HFFc6 (cell line): ENCODE measurements at regions not wholly inside any gene's neighbourhood (a gene's known extent, or its start where the extent isn't known, plus 50 kb on each side); places are given as distances from the start of the nearest gene placed in this dataset.

ENCODE experiments used
- DNase-seq: peaks from one replicate; pipeline ENCODE4 v3.0.0-alpha.2; 2018
- H3K27ac Mint-ChIP-seq: 2 replicates; pipeline ENCODE4 v1.8.0; 2020; ENCODE audit warnings: mild to moderate bottlenecking, mixed read lengths
- H3K27me3 Mint-ChIP-seq: 2 replicates; pipeline ENCODE4 v1.8.0; 2021; ENCODE audit warnings: mild to moderate bottlenecking, moderate library complexity, mixed read lengths; ENCODE audit not compliant: insufficient read depth
- H3K36me3 Mint-ChIP-seq: 2 replicates; pipeline ENCODE4 v1.8.0; 2021; ENCODE audit warnings: low read depth, mixed read lengths
- H3K4me1 Mint-ChIP-seq: 2 replicates; pipeline ENCODE4 v1.8.0; 2020; ENCODE audit warnings: low read depth, mixed read lengths
- H3K4me3 Mint-ChIP-seq: 2 replicates; pipeline ENCODE4 v1.8.0; 2020; ENCODE audit warnings: mild to moderate bottlenecking, moderate library complexity, mixed read lengths
- H3K9me3 Mint-ChIP-seq: 2 replicates; pipeline ENCODE4 v1.8.0; 2020; ENCODE audit warnings: mild to moderate bottlenecking, mixed read lengths
- TF ChIP-seq, protein P1 (sequence below): fragments of 200-600 bp; sonication (generic); IDR thresholded peaks from 2 replicates; pipeline ENCODE4 v1.5.0; 2021; ENCODE audit warnings: antibody characterized with exemption, mild to moderate bottlenecking

DNA sequence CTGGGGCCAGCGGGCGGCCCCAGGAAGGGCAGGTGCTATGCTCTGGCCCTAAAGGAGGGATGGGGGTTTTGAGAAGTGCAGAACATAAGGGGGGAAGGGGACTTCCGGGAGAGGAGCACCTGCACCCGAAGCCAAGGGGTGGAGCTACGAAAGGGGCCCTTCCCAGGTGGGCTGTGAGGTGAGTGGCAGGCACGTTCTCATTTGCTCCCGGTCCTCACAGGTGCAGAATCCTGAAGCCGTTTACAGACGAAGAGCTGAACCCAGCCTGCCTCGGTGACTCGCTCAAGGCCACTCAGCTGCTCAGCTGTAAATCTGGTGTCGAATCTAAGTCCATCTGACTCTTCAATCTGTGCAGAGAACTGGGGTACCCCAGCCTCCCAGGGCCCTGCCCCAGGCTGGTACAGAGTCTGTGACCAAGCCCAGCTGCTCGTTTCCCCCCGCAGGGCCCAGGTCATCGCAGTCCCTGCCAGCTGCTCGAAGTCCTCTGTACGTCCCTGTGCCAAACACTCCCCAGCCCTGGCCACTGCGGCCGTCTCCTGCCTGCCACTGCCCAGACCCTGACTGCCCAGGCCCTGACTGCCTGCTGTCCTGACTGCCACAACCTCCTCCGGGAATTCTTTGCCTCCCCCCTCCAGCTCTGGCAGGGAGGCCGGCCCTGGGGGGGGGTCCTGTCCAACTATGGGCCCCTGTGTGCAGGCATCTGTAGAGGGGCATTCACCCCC is 53.8 kb upstream of the RXRA start:
- Mint-ChIP-seq H3K36me3 (no peaks in the 10 kb centered on the region), H3K4me3 (no peak overlapping the region), H3K27ac (no peak overlapping the region), H3K9me3 (no peaks in the 10 kb centered on the region), H3K27me3 (peaks cover 51% of the 10 kb centered on the region), H3K4me1 (no peaks in the 10 kb centered on the region)
- DNase-seq = no peak
- TF ChIP-seq, protein P1, sequence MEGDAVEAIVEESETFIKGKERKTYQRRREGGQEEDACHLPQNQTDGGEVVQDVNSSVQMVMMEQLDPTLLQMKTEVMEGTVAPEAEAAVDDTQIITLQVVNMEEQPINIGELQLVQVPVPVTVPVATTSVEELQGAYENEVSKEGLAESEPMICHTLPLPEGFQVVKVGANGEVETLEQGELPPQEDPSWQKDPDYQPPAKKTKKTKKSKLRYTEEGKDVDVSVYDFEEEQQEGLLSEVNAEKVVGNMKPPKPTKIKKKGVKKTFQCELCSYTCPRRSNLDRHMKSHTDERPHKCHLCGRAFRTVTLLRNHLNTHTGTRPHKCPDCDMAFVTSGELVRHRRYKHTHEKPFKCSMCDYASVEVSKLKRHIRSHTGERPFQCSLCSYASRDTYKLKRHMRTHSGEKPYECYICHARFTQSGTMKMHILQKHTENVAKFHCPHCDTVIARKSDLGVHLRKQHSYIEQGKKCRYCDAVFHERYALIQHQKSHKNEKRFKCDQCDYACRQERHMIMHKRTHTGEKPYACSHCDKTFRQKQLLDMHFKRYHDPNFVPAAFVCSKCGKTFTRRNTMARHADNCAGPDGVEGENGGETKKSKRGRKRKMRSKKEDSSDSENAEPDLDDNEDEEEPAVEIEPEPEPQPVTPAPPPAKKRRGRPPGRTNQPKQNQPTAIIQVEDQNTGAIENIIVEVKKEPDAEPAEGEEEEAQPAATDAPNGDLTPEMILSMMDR = no peak

DNA sequence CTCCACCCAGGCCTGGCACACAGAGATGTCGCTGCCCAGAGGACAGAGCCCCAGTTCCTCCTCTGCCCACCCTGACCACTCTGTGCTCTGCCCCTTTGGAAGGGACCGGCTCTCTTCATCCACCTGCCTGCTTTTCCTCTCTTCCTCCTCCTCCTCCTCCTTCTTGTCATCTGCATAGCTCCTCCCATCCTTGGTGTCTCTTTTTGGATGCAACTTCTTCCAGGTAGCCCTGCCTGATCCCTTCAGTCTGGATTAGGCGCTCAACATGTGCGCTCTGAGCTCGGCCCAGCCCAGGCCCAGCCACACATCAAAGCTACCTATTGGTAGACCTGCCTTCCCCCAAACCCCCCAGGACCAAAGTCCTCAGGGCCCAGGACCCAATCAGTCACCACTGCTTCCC is 52.6 kb upstream of the RXRA start:
- TF ChIP-seq, protein P1 = no peak
- H3K27me3 Mint-ChIP-seq = peaks cover 50% of the 10 kb centered on the region

GRCh38 chr9:134275375-134275774 is 50.9 kb upstream of the RXRA start:
- no peak for DNase-seq
- no peaks in the 10 kb centered on the region for H3K36me3 Mint-ChIP-seq
- TF ChIP-seq, protein P1 = no peak
- no peak overlapping the region for H3K27ac Mint-ChIP-seq
- H3K4me3 Mint-ChIP-seq = no peak overlapping the region
- H3K4me1 Mint-ChIP-seq = no peaks in the 10 kb centered on the region
- peaks cover 35% of the 10 kb centered on the region for H3K27me3 Mint-ChIP-seq
- H3K9me3 Mint-ChIP-seq = no peaks in the 10 kb centered on the region

More for the DNA sequence above, 52.6 kb upstream of the RXRA start:
- DNase-seq = no peak
- H3K36me3 Mint-ChIP-seq = no peaks in the 10 kb centered on the region
- no peaks in the 10 kb centered on the region for H3K4me1 Mint-ChIP-seq
- no peak overlapping the region for H3K4me3 Mint-ChIP-seq
- no peak overlapping the region for H3K27ac Mint-ChIP-seq
- no peaks in the 10 kb centered on the region for H3K9me3 Mint-ChIP-seq

GRCh38 chr9:134276453-134277245 is 49.6 kb upstream of the RXRA start:
- H3K36me3 Mint-ChIP-seq = no peaks in the 10 kb centered on the region
- H3K27me3 Mint-ChIP-seq = peaks cover 27% of the 10 kb centered on the region
- H3K9me3 Mint-ChIP-seq = no peaks in the 10 kb centered on the region
- no peak for DNase-seq
- H3K4me3 Mint-ChIP-seq = no peak overlapping the region
- no peak overlapping the region for H3K27ac Mint-ChIP-seq
- TF ChIP-seq, protein P1 = no peak
- H3K4me1 Mint-ChIP-seq = no peaks in the 10 kb centered on the region
